ENCODE measurements at regions not wholly inside any gene's neighbourhood (a gene's known extent, or its start where the extent isn't known, plus 50 kb on each side); places are given as distances from the start of the nearest gene placed in this dataset.
"Not testable (repeated sequence)": the region's sequence is repeated elsewhere in the genome, so short reads cannot be mapped to it uniquely, and the experiment has no call there.

GRCh38 chr4:96448315-96448872, 608.5 kb downstream of the PDHA2 start:
- no peaks in the 10 kb centered on the region for H3F3A ChIP-seq (ENCODE audit: control insufficient read depth, insufficient read depth)
- H3K9me2 ChIP-seq (replicated peaks; ENCODE audit: control insufficient read depth, low read length), result no peaks in the 10 kb centered on the region
- no peaks in the 10 kb centered on the region for H3K27me3 ChIP-seq (ENCODE audit: control insufficient read depth, low read length)
- H3K36me3 ChIP-seq (ENCODE audit: control insufficient read depth, low read length), result no peaks in the 10 kb centered on the region
- TF ChIP-seq EZH2phosphoT487 (IDR thresholded peaks at IDR 0.05; ENCODE audit: borderline replicate concordance, low read length), result no peak
- no peak for TF ChIP-seq CTCF (IDR thresholded peaks at IDR 0.05; ENCODE audit: low read depth, low read length, poor library complexity, severe bottlenecking)
- H3K4me1 ChIP-seq (ENCODE audit: control insufficient read depth, low read length), result no peaks in the 10 kb centered on the region
- peaks cover 8% of the 10 kb centered on the region; the same call in 1 of the 2 replicates for H3K9me3 ChIP-seq (ENCODE audit: control insufficient read depth, insufficient read depth, low read length)
- H3K4me3 ChIP-seq (ENCODE audit: low read length), result no peak overlapping the region
- H3K4me2 ChIP-seq (ENCODE audit: low read length), result no peak overlapping the region
- no peaks in the 10 kb centered on the region for H4K20me1 ChIP-seq (ENCODE audit: control insufficient read depth, insufficient read depth, low read depth, low read length)
- H3K79me2 ChIP-seq (ENCODE audit: control insufficient read depth, low read length), result no peaks in the 10 kb centered on the region
- no peak overlapping the region for H3K27ac ChIP-seq (ENCODE audit: low read depth, low read length)

- Histone ChIP-seq H3K4me1 (ENCODE audit: control insufficient read depth, low read length) (no peaks in the 10 kb centered on the region), H3K27ac (ENCODE audit: low read depth, low read length) (no peak overlapping the region), H3K9me2 (replicated peaks; ENCODE audit: control insufficient read depth, low read length) (no peaks in the 10 kb centered on the region), H3K4me3 (ENCODE audit: low read length) (no peak overlapping the region), H4K20me1 (ENCODE audit: control insufficient read depth, insufficient read depth, low read depth, low read length) (no peaks in the 10 kb centered on the region), H3K27me3 (ENCODE audit: control insufficient read depth, low read length) (no peaks in the 10 kb centered on the region), H3K79me2 (ENCODE audit: control insufficient read depth, low read length) (no peaks in the 10 kb centered on the region), H3K4me2 (ENCODE audit: low read length) (no peak overlapping the region), H3K9me3 (ENCODE audit: control insufficient read depth, insufficient read depth, low read length) (no peaks in the 10 kb centered on the region), H3K36me3 (ENCODE audit: control insufficient read depth, low read length) (no peaks in the 10 kb centered on the region), H3F3A (ENCODE audit: control insufficient read depth, insufficient read depth) (no peaks in the 10 kb centered on the region)
- TF ChIP-seq CTCF (IDR thresholded peaks at IDR 0.05; ENCODE audit: low read depth, low read length, poor library complexity, severe bottlenecking) (no peak), EZH2phosphoT487 (IDR thresholded peaks at IDR 0.05; ENCODE audit: borderline replicate concordance, low read length) (no peak)
Observed at GRCh38 chr4:96455045-96455720, 615.3 kb downstream of the PDHA2 start.

GRCh38 chr4:96458031-96458430, 618.1 kb downstream of the PDHA2 start:
- not testable (repeated sequence) for H3K27me3 ChIP-seq (ENCODE audit: control insufficient read depth, low read length); H3K4me1 ChIP-seq (ENCODE audit: control insufficient read depth, low read length); H3K4me3 ChIP-seq (ENCODE audit: low read length); H3F3A ChIP-seq (ENCODE audit: control insufficient read depth, insufficient read depth); H3K9me2 ChIP-seq (replicated peaks; ENCODE audit: control insufficient read depth, low read length); H3K4me2 ChIP-seq (ENCODE audit: low read length); H3K9me3 ChIP-seq (ENCODE audit: control insufficient read depth, insufficient read depth, low read length); H3K79me2 ChIP-seq (ENCODE audit: control insufficient read depth, low read length); H3K27ac ChIP-seq (ENCODE audit: low read depth, low read length); H3K36me3 ChIP-seq (ENCODE audit: control insufficient read depth, low read length); H4K20me1 ChIP-seq (ENCODE audit: control insufficient read depth, insufficient read depth, low read depth, low read length)

- Histone ChIP-seq H3K4me3 (ENCODE audit: low read length) (no peak overlapping the region), H3K27me3 (ENCODE audit: control insufficient read depth, low read length) (no peaks in the 10 kb centered on the region), H3K36me3 (ENCODE audit: control insufficient read depth, low read length) (no peaks in the 10 kb centered on the region), H3F3A (ENCODE audit: control insufficient read depth, insufficient read depth) (no peaks in the 10 kb centered on the region), H4K20me1 (ENCODE audit: control insufficient read depth, insufficient read depth, low read depth, low read length) (no peaks in the 10 kb centered on the region), H3K79me2 (ENCODE audit: control insufficient read depth, low read length) (no peaks in the 10 kb centered on the region), H3K4me1 (ENCODE audit: control insufficient read depth, low read length) (no peaks in the 10 kb centered on the region), H3K27ac (ENCODE audit: low read depth, low read length) (no peak overlapping the region), H3K9me3 (ENCODE audit: control insufficient read depth, insufficient read depth, low read length) (no peaks in the 10 kb centered on the region), H3K9me2 (replicated peaks; ENCODE audit: control insufficient read depth, low read length) (no peaks in the 10 kb centered on the region; the same call in 1 of the 2 replicates), H3K4me2 (ENCODE audit: low read length) (no peak overlapping the region)
- TF ChIP-seq EZH2phosphoT487 (IDR thresholded peaks at IDR 0.05; ENCODE audit: borderline replicate concordance, low read length), result no peak
Observed at GRCh38 chr4:96459105-96459504, 619.2 kb downstream of the PDHA2 start.

Measured in DOHH2 (cell line).